Fibroblast of the conjunctiva (primary cell): ENCODE measurements at regions not wholly inside any gene's neighbourhood (a gene's known extent, or its start where the extent isn't known, plus 50 kb on each side); places are given as distances from the start of the nearest gene placed in this dataset.

Source experiments
- DNase-seq: peaks from one replicate; pipeline ENCODE4 v3.0.0-alpha.2; 2010; ENCODE audit warnings: low read depth

DNA sequence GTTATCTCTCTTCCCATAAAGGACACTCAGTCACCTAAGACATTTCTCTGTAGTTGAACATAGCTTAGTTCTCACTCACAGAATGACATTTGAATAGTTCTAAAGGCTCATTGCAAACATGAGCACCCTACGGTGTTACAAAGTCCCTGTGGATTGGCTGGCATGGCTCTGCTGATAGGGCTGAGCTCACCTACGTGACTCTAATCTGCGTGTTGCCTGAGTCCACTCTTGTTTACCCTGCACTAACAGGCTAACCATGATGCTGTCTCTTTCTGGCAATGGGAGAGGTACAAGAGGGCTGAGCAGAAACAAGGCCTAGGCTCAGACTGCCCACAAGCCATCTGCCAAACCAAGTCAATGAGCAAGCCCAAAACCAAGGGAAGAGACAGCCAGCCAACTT, 103.6 kb downstream of the PALM2AKAP2 start:
- DNase-seq: no peak

DNA sequence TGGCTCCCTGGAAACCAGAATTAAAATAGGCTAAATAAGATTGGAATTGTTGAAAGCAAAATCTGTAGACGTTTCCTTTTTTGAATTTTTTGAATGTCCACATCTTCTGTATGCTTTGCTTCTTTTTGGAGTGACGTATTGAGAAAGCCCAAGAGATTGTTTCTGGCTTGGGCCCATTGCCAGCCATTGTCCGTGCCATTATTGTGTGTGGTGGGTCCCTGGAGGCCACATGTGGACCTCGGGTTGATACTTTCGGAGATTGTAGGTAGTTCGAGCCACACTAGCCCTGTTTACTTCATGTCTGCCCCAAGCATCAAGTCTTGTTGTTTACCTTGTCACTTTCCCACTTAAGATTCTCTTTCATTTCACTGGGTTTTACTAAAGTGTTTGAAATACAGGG, 106.0 kb downstream of the PALM2AKAP2 start:
- DNase-seq: no peak

DNA sequence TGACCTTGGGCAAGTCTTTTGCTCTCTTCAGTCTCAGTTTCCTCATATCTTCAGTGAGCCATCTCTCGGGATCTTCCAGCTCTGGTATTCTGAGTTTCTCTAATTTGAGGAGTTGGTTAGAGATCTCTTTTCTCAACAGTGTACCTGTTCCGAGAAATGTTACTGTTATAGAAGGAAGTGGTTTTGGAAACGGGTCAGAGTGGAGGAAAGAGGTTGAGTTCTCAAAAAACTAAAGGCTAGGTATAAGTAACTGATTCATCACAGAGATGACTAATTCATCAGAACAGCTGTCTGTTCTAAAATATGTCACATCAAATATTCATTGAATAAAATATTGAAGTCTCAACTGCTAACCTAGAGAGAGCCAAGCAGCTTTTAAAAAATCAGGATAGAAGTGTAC, 106.6 kb downstream of the PALM2AKAP2 start:
- DNase-seq: no peak

DNA sequence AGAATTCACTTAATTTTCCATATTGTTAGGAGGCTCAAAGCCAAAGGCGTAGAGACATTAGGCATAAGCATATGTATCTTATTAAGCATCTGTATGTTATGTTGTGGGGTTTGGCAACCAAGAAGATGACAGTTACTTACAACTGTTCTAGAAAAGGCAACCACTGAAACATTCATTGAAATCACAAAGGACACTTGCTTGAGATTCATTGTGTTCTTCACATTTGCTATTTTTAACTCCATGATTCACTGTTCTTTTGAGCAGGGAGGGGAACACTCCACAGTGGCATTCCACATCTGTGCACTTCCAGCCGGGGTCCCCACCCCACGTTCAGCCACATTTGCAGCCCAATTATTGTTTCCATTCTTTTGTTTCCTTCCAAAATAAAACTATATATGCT, 107.1 kb downstream of the PALM2AKAP2 start:
- peak; percentile 76 for DNase-seq

DNA sequence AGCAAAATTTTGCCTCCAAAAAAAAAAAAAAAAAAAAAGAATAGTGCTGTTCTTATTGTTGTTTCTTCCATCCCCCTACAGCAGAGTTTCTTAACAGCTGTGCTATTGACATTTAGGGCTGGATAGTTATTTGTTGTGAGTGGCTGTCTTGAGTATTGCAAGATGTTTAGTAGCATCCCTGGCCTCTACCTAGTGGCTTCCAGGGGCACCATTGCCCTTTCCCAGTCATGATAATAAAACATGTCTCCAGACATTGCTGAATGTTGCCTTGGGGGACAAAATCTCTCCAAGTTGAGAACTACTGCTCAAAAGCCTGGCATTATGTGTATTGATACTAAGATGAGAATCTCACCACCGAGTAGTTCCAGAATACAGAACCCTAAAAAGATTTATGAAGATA, 108.7 kb downstream of the PALM2AKAP2 start:
- DNase-seq: no peak

DNA sequence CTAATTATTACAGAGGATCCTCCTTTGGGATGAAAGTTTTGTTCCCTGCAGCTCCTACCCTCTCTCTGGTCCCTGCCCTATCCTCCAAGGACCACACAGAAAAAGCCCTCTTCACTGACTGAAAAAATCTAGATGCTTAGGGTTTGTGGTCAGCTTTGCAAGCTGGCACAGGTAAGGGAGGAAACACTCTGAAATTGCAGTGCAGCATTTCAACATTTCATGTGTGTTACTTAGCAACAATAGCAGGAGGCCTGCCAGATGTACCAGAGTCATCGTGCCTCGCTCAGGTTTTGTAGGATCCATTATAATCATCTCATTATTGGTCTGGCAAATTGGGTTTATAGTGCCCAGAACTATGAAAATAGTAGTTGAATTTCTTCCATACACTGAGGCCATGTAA, 109.5 kb downstream of the PALM2AKAP2 start:
- no peak for DNase-seq

DNA sequence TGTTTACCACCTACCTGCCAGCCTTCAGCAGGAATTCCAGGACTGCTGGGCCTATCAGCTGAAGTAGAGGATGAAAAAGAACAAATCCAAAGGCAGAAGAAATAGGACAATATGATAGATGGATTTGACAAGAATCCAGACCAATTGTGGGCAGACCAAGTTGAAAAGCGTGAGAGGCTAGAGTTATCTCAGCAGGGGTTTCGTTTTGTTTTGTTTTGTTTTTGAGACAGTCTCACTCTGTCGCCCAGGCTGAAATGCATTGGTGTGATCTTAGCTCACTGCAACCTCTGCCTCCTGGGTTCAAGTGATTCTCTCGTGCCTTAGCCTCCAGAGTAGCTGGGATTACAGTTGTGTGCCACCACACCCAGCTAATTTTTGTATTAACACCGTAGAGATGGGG, 113.2 kb downstream of the PALM2AKAP2 start:
- DNase-seq: no peak

DNA sequence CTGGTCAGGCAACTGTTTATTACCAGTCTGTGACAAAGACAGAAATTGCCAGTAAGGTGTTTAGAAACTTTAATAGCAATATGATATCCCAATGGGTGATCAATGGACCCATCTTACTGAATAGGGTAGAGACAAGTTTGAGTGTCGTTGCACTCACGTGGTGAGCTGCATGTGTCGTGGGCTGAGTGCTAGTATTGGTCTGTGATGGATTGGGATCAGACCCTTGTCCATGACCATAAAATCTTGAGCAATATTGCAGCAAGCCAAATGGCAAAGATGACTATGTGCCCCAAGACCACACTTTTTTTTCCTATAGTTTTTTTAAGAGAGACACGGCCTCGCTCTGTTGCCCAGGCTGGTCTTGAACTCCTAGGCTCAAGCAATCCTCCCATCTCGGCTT, 114.5 kb downstream of the PALM2AKAP2 start:
- no peak for DNase-seq

DNA sequence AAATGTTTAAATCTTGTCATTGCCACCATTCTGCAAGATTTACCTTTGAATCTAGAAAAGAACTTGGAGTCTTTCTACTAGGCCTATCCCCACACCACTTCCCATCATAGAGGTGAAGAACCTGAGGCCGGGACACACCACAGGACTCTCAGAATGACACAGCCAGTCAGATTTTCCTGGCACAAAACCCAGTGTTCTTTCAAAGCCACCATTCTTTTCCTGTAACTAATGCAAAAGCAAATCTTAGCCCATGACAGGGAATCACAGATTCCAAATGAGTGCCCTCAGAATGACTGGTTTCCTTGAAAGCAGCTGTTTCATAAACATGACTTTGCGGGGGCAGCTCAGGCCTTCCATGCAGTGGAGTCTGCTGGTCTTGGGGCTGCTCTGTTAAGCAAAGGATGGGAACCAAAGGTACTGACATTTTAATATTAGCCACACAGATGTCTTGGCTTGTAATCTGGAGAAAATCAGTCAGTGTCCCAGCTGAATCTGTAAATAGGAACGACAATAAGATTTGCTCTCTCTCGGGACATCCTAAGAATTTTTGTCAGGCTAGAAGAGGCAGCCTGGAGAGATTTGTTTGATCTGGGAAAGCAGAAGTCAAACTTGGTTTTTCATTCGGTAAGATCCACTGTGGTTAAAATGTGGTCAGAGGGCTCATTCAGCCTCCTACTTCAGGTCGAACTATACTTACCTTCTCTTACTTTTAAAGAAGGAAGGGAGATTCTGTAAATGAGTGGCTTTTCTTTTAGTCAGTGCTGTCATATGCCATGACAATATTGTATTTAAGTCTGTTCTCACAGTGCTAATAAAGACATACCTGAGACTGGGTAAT, 115.1 kb downstream of the PALM2AKAP2 start:
- no peak for DNase-seq

DNA sequence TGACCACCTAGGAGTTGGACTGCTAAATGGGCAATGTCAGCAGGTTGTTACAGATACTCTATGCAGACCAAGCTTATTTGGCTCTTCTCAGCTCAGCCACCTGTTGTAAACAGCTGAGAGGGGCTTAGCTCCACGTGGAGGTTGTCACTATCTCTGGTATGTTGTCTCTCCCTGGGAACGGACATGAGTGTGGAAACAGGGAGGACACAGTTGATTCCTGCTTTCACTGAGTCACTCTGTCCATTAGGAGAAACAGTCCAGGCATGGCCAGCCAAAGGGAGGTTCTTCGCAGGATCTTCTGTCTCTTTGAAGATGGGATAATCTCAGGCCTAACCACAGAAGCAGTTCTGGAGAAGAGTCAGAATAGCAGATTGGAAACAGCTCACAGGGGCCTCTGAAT, 121.2 kb downstream of the PALM2AKAP2 start:
- no peak for DNase-seq

DNA sequence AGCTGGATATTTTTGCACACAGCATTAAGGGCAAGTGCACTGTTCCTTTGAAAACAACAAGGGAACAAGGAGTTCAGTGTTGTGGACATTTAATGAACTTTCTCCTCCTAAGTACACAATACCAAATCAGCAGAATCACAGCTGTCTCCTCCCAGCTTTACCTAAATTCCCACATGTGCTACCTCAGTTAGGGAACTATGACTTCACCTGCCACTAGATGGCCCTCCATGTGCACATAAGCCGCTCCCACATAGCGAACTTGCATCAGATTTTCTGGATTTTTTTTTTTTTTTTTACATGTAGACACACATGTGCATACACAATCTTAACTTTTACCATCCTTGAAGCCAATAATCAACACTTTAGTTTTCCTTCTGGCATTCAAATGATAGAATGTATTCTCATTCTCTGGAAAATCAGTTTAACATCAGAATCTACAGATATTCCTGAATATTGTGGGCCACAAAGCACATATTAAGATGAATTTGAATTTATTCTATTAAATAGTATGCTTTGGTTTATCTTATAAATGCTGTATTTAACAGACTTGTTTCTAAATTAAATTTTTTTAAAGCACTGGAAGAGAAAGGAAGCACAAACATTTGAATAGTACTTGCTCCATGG, 123.6 kb downstream of the PALM2AKAP2 start:
- peak; percentile 83 for DNase-seq

DNA sequence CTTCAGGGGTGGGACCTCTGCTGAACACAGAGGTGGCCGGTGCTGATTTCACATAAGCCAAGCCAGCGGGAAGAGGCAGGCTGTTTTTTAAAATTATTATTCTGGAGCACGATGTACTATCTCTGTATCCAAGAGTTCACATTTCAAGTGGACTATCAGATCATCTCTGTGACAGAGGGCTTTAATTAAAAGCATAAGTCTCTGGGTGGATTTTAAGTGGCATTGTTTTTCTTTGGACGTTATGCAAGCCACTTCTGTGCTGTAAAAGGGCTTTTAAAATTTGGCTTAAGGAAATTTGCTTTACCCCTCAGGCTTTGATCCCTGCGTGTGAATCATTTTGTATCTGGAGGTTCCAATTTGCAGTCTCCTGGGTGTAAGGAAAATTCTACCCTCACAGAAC, 124.7 kb downstream of the PALM2AKAP2 start:
- peak; percentile 46 for DNase-seq

DNA sequence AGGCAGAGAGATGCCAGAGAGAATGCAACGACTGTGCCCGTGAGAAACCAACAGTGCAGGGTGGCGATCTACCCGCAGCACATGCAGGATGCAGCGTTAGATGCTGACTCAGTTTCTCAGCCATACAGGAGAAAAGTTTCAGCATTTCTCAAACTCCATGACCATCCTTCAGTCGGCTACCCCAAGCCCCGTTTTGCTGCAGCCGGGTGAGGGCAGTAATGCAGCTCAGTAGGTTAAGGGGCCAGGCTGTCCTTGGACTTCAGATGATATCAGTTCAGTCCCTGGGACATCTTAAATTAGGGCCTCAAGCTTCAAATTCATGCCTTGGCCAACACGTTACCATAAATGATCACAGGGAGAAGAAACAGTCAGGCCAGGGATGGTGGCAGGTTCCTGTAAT, 125.5 kb downstream of the PALM2AKAP2 start:
- no peak for DNase-seq

DNA sequence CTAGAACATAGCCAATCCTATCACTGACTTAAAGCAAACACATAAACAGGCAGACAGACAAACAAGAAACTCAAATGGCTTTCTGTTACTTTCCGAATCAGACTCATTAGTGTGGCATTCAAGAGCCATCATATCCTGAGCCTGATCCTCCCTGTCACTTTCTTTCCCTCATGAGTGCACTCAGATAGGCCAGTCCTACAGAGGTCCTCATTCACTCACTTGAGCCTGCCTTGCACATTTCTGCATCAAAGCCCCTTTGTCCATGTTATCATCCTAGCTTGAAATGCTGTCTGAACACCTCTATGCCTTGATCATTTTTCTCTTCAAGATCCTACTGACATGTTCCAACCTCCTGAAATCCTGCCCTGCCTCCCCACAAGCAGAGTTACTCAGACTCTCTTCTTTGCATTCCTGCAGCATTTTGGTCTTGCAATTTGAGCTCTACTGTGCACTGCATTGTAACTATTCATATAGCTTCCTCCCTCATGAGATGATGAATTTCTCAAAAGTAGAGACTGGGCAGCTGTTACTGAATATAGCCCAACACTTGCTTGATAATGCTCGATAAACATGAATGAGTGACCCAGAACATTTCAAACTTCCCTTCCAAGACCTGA, 126.9 kb downstream of the PALM2AKAP2 start:
- no peak for DNase-seq

DNA sequence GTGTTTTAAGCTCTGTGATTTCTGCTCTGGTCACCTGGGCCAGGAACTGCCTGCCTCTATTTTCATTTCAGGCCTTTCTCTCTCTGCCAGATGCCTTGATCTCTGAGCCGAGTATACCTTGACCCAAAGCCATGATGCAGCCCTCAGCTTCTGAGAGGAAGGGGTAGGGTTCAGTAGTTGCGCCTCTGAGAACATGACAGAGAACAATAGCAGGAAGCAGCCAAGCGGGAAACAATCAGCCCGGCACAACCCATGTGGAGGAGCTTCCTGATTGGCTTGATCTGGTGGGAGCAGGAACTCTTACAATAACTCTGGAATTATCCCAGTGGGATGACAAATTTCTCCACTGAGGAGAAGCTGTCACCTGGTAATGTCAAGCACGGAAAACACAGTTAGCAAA, 127.4 kb downstream of the PALM2AKAP2 start:
- DNase-seq: no peak

DNA sequence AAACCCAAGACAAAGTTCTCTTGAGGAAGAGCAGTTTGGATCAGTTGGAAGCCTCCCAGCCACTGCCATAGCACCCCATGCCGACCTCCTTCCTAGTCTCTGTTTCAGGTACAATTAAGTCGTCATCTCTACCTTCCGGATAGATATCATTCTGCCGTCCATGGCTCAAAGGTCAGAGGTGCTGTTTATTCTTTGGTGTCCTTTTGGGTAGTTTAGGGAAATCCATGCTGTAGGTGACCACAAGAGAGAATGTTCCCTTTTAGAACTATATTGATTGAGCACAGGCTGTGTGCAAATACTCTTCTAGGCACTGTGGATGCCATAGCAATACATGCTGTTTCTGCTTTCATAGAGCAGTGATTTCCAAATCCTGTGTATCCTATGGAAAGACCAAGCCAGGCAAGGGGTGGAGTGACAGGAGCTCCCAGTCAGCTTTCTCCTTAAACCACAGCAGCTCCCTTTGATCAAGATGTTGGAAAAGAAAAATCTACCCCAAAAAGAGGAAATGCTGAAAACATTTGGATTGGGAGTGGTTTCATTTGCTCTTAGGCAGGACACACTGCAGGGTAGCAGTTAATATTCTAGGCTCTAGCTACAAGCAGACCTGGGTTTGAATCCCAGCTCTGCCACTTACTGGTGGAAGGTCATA, 127.9 kb downstream of the PALM2AKAP2 start:
- DNase-seq: no peak

DNA sequence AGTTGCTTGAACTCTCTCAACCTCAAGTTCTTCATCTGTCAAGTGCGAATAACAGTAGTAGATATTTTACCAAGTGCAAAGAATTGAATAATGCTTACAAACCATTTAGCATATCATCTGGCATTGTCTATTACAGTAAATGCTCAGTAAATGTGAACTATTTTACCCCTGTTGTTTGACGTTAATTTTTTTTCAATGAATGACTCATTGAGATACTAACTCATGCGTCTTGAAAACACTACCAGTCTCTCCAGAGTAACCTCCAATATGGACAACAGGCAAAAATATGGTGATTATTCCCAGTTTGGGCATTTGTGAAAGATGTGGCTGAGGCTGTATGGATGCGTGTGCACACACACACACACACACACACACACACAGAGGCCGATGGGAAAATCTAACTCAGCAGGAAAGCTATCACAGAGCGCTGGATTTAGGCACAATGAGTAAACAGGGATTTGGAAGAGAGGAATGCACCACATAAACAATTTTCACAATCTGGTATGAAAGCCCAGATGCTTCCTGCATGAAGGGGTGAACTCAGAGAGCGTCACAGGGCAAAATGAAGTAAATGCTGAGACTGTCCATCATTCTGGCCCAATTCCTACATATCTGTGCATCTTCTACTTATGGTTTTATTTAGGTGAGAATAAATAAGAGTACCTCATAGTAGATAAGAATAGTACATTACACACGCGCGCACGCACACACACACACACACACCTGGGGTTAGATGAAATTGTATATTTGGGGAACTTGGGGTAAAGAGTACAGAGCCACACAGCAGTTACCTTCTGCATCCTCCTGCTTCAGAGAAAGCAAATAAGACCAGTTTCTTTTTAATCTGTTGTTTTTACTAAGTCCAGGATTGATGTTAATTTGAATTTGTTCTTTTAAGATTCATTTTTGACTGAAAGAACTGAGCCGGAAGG, 128.7 kb downstream of the PALM2AKAP2 start:
- no peak for DNase-seq

DNA sequence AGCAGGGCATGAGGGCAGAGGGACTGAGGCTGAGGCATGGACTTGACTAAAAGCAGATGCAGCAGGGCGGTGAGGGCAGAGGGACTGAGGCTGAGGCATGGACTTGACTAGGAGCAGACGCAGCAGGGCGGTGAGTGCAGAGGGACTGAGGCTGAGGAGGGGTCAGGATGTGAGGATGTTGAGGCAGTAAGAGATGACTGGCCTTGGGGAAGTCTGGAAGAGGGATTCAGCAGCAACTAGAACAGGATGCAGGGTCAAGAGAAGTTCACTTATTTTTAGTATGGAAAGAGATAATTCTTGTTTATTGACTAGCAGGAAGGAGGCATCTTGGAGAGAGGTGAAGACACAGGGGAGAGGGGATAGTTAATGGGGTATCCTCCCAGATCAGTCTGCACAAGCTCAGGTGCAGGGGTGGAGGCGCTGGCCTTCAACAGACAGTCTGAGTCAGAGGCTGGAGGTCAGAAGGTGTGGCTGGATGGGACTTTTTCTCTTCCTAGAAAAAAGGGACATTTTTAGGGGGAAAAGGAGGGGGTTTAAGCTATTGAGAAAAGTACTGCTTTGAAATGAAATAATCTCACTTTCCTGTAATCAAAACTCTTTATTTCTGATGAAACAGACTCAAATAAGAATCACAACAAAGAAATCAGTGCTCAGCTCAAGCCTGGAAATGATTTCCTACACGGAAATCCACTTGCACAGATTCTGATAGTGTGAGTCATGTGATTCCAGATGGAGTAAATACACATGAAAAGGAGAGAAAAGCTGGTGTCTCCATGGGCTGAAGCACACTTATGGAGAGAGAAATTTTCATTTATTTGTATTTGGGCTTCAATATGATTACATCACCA, 130.9 kb downstream of the PALM2AKAP2 start:
- peak; percentile 55 for DNase-seq

DNA sequence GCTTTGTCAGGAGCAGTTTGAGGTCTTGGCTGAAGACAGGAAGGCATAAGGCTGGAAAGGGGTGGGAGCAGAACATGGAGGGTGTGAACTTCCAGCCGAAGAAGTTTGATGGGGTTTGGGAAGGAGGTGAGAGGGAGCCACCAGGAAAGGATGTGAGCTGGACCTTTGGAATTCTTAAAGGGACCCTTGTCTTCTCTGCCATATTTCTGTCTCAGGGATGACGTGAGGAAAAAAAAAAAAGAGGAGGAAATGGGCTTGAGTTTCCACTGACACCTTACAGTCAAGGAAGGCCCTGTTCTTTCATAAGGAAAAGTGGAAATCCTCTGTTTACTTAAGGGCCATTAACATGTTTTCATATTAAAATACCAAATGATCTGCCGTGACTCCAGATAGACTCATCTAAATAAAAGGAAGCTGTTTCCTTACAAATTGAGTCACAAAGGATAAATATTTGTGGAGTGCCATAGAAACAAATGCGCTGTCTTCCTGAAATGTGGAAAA, 132.1 kb downstream of the PALM2AKAP2 start:
- DNase-seq: no peak

DNA sequence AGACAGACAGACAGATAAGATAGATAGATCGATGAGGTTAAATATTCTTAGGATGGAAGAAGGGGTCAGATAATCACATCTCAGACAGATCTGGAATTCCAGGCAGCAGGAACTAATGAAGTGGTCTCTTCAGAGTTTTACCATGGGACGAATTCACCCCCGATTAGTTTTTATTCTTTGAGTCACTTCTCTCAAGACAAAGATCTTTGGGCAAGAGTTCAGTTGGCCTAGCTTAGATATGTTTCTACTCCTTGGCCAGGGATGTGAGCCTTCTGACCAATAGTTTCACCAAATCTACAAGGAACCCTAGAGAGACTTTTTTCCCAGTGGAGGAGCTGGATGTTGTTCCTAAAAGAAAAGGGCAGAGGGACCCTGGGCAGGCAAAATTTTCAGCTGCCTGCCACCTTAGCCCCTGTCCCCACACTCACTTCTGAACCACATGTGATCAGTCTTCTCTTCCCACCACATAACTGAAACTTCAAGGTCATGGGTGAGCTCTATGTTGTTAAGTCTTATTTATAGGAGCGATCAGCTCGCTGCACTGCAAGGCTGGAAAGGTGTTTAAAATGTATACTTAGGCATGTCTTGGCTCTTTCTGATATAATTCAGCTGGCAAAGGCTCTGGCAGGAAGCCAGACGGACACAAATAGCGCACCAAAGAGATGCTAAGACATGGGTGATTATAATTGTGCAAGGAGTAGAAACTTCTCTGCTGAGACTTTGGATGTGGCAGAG, 132.9 kb downstream of the PALM2AKAP2 start:
- DNase-seq: no peak
